ENCODE measurements at regions not wholly inside any gene's neighbourhood (a gene's known extent, or its start where the extent isn't known, plus 50 kb on each side); places are given as distances from the start of the nearest gene placed in this dataset.

GRCh38 chr1:192512426-192513162, 63.0 kb upstream of the RGS1 start:
- ChIA-PET CTCF (ENCODE audit: low intra/inter-chr PET ratio) (no interaction called here), POLR2A (interaction anchor here (0.6 kb wide), 1 partner anchor 263 kb away, joined by 3 read pairs; no protein-coding TSS in a partner anchor)
- Histone ChIP-seq H3K9me1 (ENCODE audit: control insufficient read depth, insufficient read depth, low read length) (no peaks in the 10 kb centered on the region), H3K9ac (ENCODE audit: insufficient read depth in 1 of 2, low read depth in 2 of 2, low read length in 2 of 2) (no peak overlapping the region), H3K9me3 (replicated peaks; ENCODE audit: control insufficient read depth, insufficient read depth, low read depth, low read length) (no peaks in the 10 kb centered on the region), H3K4me2 (ENCODE audit: insufficient read depth, low read length) (no peak overlapping the region), H3K36me3 (ENCODE audit: control insufficient read depth, insufficient read depth, low read length) (no peaks in the 10 kb centered on the region), H3K4me3 (no peak overlapping the region), H4K20me1 (replicated peaks; ENCODE audit: control insufficient read depth, insufficient read depth, low read length) (no peaks in the 10 kb centered on the region), H3K79me2 (ENCODE audit: control insufficient read depth, insufficient read depth, low read length) (no peaks in the 10 kb centered on the region), H2AFZ (ENCODE audit: low read depth, low read length) (no peak overlapping the region), H3K27me3 (ENCODE audit: control insufficient read depth in 2 of 2, insufficient read depth in 2 of 2, low read length in 2 of 2) (no peaks in the 10 kb centered on the region), H3K27ac (ENCODE audit: extremely low read depth, low read depth, low read length) (no peak overlapping the region), H3K4me1 (replicated peaks in 1 of 2; ENCODE audit: control insufficient read depth in 2 of 2, insufficient read depth in 2 of 2, low read length in 2 of 2) (no peaks in the 10 kb centered on the region)
- in situ Hi-C loops (cut with MboI): no loop called here
- WGBS (ENCODE audit: insufficient coverage, low coverage, missing lambda C conversion rate): 0% methylated on average over 2 of the region's 2 CpGs
- BruUV-seq (replicated peaks): no TSS peak
- intact Hi-C loops (cut with micrococcal nuclease): no loop called here
- no peak for FAIRE-seq
- ATAC-seq: no peak
- DNase-seq (ENCODE audit: extremely low read depth in 1 of 4, low spot score in 3 of 4): no peak
- TF ChIP-seq ATF7 (IDR thresholded peaks at IDR 0.05) (no peak), CC2D1A (IDR thresholded peaks at IDR 0.05) (no peak), TARDBP (IDR thresholded peaks at IDR 0.05) (no peak), RB1 (IDR thresholded peaks at IDR 0.05; ENCODE audit: low read depth) (no peak), CCNT2 (IDR thresholded peaks at IDR 0.05; ENCODE audit: borderline replicate concordance, extremely low read depth, insufficient read length, low read depth, low read length) (no peak), BMI1 (IDR thresholded peaks at IDR 0.05; ENCODE audit: low read length) (no peak), TCF7L2 (IDR thresholded peaks at IDR 0.05; ENCODE audit: low read depth, low read length) (no peak), ZNF347 (CRISPR knock-in tag; IDR thresholded peaks at IDR 0.05; ENCODE audit: low read depth) (no peak), NCOA6 (IDR thresholded peaks at IDR 0.05) (no peak), ERF (CRISPR knock-in tag; IDR thresholded peaks at IDR 0.05) (no peak)

Data from K562 (cell line).